ENCODE measurements at regions not wholly inside any gene's neighbourhood (a gene's known extent, or its start where the extent isn't known, plus 50 kb on each side); places are given as distances from the start of the nearest gene placed in this dataset.

DNA sequence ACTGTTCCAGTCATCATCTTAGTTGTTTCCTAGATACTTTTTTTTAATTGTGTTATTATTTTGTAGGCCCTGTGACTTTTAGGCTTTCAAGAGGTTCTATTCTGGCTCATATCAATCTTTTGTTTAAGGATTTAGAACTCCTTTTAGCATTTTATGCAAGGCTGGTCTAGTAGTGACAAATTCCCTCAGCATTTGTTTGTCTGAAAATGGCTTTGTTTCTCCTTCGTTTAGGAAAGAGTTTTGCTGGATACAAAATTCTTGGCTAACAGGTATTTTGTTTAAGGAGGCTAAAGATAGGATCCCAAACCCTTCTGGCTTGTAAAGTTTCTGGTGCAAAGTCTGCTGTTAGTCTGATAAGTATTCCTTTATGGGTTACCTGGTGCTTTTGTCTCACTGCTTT, 116.6 kb upstream of the SLC66A3 start:
- DNase-seq (ENCODE audit: low read depth) = no peak
- H3K4me3 ChIP-seq (ENCODE audit: low read length) = no peak overlapping the region
- TF ChIP-seq, protein P1, sequence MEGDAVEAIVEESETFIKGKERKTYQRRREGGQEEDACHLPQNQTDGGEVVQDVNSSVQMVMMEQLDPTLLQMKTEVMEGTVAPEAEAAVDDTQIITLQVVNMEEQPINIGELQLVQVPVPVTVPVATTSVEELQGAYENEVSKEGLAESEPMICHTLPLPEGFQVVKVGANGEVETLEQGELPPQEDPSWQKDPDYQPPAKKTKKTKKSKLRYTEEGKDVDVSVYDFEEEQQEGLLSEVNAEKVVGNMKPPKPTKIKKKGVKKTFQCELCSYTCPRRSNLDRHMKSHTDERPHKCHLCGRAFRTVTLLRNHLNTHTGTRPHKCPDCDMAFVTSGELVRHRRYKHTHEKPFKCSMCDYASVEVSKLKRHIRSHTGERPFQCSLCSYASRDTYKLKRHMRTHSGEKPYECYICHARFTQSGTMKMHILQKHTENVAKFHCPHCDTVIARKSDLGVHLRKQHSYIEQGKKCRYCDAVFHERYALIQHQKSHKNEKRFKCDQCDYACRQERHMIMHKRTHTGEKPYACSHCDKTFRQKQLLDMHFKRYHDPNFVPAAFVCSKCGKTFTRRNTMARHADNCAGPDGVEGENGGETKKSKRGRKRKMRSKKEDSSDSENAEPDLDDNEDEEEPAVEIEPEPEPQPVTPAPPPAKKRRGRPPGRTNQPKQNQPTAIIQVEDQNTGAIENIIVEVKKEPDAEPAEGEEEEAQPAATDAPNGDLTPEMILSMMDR (conservative IDR thresholded peaks at IDR 0.05; ENCODE audit: low read length) = no peak

GRCh38 chr2:11040992-11041391, 114.3 kb upstream of the SLC66A3 start:
- no peak overlapping the region for H3K4me3 ChIP-seq (ENCODE audit: low read length)
- no peak for DNase-seq (ENCODE audit: low read depth)
- TF ChIP-seq, protein P1 (conservative IDR thresholded peaks at IDR 0.05; ENCODE audit: low read length) = no peak

DNA sequence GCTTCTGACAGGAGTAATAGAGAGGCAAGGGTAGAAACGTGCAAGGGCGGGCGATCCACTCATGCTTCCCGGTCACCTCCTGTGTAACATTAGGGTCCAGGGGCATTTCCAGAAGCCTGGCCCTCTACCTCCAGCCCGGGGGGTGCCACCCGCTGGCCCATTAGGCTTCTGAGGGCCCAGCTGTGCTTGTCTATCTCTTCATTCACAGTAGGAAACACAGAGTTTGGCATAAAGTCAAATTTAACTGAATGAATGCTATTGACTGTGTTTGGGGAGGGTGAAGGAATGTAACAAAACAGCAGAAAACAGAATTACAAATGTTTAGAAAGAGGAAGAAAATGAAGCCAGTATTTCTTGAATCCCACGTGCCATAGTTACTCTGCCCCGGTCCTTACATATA, 112.4 kb upstream of the SLC66A3 start:
- no peak overlapping the region for H3K4me3 ChIP-seq (ENCODE audit: low read length)
- TF ChIP-seq, protein P1 (conservative IDR thresholded peaks at IDR 0.05; ENCODE audit: low read length) = no peak
- DNase-seq (ENCODE audit: low read depth) = no peak

DNA sequence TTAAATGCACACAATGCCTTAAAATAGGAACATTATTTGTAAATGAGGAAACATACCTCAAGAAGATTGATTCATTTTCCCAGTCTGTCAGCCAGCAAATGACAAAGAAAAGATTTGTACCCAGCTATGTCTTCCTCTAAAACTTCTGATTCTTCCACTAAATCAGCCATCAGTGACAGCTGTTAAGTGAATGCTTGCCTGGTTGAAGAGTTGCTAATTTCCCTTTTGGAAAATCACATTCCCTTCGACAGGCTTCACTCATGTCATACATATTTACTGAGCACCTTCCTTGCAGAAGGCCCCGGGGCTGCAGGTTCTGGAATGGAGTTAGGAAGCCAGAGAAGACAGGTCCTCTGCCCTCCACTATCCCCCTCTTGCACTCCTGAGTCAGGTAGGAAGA, 112.0 kb upstream of the SLC66A3 start:
- no peak overlapping the region for H3K4me3 ChIP-seq (ENCODE audit: low read length)
- no peak for DNase-seq (ENCODE audit: low read depth)
- TF ChIP-seq, protein P1 (conservative IDR thresholded peaks at IDR 0.05; ENCODE audit: low read length) = no peak

GRCh38 chr2:11044201-11044600, 111.1 kb upstream of the SLC66A3 start:
- H3K4me3 ChIP-seq (ENCODE audit: low read length) = no peak overlapping the region
- TF ChIP-seq, protein P1 (conservative IDR thresholded peaks at IDR 0.05; ENCODE audit: low read length) = no peak
- DNase-seq (ENCODE audit: low read depth) = no peak

DNA sequence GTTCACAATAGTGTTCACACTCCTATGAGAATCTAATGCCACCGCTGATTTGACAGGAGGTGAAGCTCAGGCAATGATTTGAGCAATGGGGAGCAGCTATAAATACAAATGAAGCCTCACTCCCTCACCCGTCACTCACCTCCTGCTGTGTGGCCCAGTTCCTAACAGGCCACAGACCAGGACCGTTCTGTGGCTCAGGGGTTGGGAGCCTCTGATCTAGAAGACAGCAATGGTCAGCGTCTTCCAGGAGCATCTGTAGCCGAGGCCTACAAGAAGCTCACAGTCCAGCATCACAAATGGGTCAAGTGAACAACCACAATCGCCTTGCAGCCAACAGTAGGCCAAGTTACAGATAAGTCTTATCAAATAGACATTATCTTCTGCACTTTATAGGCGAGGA, 110.0 kb upstream of the SLC66A3 start:
- no peak overlapping the region for H3K4me3 ChIP-seq (ENCODE audit: low read length)
- TF ChIP-seq, protein P1 (conservative IDR thresholded peaks at IDR 0.05; ENCODE audit: low read length) = no peak
- DNase-seq (ENCODE audit: low read depth) = no peak

- DNase-seq (ENCODE audit: low read depth) = no peak
- TF ChIP-seq, protein P1 (conservative IDR thresholded peaks at IDR 0.05; ENCODE audit: low read length) = no peak
- no peak overlapping the region for H3K4me3 ChIP-seq (ENCODE audit: low read length)
These were observed 106.8 kb upstream of the SLC66A3 start for GRCh38 chr2:11048335-11049008.

Data from AG10803 (cell line).